ENCODE measurements at regions not wholly inside any gene's neighbourhood (a gene's known extent, or its start where the extent isn't known, plus 50 kb on each side); places are given as distances from the start of the nearest gene placed in this dataset.
A peak's percentile ranks its signal among the peaks of the same experiment; 100 is the strongest.

GRCh38 chr11:128213461-128213860, 373.9 kb downstream of the ETS1 start:
- H3K36me3 ChIP-seq (ENCODE audit: control insufficient read depth in 4 of 4, insufficient read depth in 4 of 4, low read length in 4 of 4) = no peaks in the 10 kb centered on the region
- no peaks in the 10 kb centered on the region for H3K9me3 ChIP-seq (ENCODE audit: control insufficient read depth in 4 of 4, insufficient read depth in 3 of 4, low read length in 3 of 4)
- TF ChIP-seq CTCF (IDR thresholded peaks at IDR 0.05; ENCODE audit: control extremely low read depth, extremely low read depth) = no peak
- H3K27ac ChIP-seq (ENCODE audit: low read depth in 1 of 2, low read length in 1 of 2) = no peak overlapping the region
- no peak overlapping the region for H3K4me3 ChIP-seq
- no peak for ATAC-seq (ENCODE audit: insufficient read depth, low FRiP score)
- H3K4me1 ChIP-seq (ENCODE audit: control insufficient read depth in 5 of 5, insufficient read depth in 5 of 5, low read length in 5 of 5) = peaks cover 0 to 6% (median 1%) of the 10 kb centered on the region in 5 donors
- 69 to 88% methylated on average over 1 of the region's 1 CpG for WGBS, 2 donors
- DNase-seq = no peak
- H3K27me3 ChIP-seq (ENCODE audit: control insufficient read depth in 3 of 3, insufficient read depth in 3 of 3, low read length in 2 of 3) = no peaks in the 10 kb centered on the region
- H3K9ac ChIP-seq (ENCODE audit: insufficient read depth in 1 of 2, low read length in 2 of 2) = no peak overlapping the region

GRCh38 chr11:128212324-128212723, 375.0 kb downstream of the ETS1 start:
- DNase-seq = no peak
- Histone ChIP-seq H3K9me3 (ENCODE audit: control insufficient read depth in 4 of 4, insufficient read depth in 3 of 4, low read length in 3 of 4) (no peaks in the 10 kb centered on the region), H3K27ac (ENCODE audit: low read depth in 1 of 2, low read length in 1 of 2) (no peak overlapping the region), H3K9ac (ENCODE audit: insufficient read depth in 1 of 2, low read length in 2 of 2) (no peak overlapping the region), H3K4me3 (no peak overlapping the region), H3K4me1 (ENCODE audit: control insufficient read depth in 5 of 5, insufficient read depth in 5 of 5, low read length in 5 of 5) (peaks cover 3 to 12% (median 6%) of the 10 kb centered on the region in 5 donors), H3K36me3 (ENCODE audit: control insufficient read depth in 4 of 4, insufficient read depth in 4 of 4, low read length in 4 of 4) (no peaks in the 10 kb centered on the region), H3K27me3 (ENCODE audit: control insufficient read depth in 3 of 3, insufficient read depth in 3 of 3, low read length in 2 of 3) (no peaks in the 10 kb centered on the region)
- WGBS, 2 donors = 78 to 93% methylated on average over 2 of the region's 2 CpGs
- TF ChIP-seq CTCF (IDR thresholded peaks at IDR 0.05; ENCODE audit: control extremely low read depth, extremely low read depth) = no peak
- ATAC-seq (ENCODE audit: insufficient read depth, low FRiP score) = no peak

- Histone ChIP-seq H3K27me3 (ENCODE audit: control insufficient read depth in 3 of 3, insufficient read depth in 3 of 3, low read length in 2 of 3) (no peaks in the 10 kb centered on the region), H3K27ac (ENCODE audit: low read depth in 1 of 2, low read length in 1 of 2) (no peak overlapping the region), H3K36me3 (ENCODE audit: control insufficient read depth in 4 of 4, insufficient read depth in 4 of 4, low read length in 4 of 4) (no peaks in the 10 kb centered on the region), H3K9ac (ENCODE audit: insufficient read depth in 1 of 2, low read length in 2 of 2) (no peak overlapping the region), H3K4me3 (no peak overlapping the region), H3K4me1 (ENCODE audit: control insufficient read depth in 5 of 5, insufficient read depth in 5 of 5, low read length in 5 of 5) (peaks cover 3 to 12% (median 6%) of the 10 kb centered on the region in 5 donors), H3K9me3 (ENCODE audit: control insufficient read depth in 4 of 4, insufficient read depth in 3 of 4, low read length in 3 of 4) (no peaks in the 10 kb centered on the region)
- DNase-seq = peak in 1 of 3 donors; percentile 25
- WGBS, 2 donors = 56 to 77% methylated on average over 3 of the region's 3 CpGs
- peak; percentile 61 for ATAC-seq (ENCODE audit: insufficient read depth, low FRiP score)
- TF ChIP-seq CTCF (IDR thresholded peaks at IDR 0.05; ENCODE audit: control extremely low read depth, extremely low read depth) = no peak
Observed at GRCh38 chr11:128210148-128210940, 377.0 kb downstream of the ETS1 start.

- Histone ChIP-seq H3K27ac (ENCODE audit: low read depth in 1 of 2, low read length in 1 of 2) (peak overlapping the region in 1 of 2 donors; percentile 49), H3K27me3 (ENCODE audit: control insufficient read depth in 3 of 3, insufficient read depth in 3 of 3, low read length in 2 of 3) (no peaks in the 10 kb centered on the region), H3K36me3 (ENCODE audit: control insufficient read depth in 4 of 4, insufficient read depth in 4 of 4, low read length in 4 of 4) (no peaks in the 10 kb centered on the region), H3K4me1 (ENCODE audit: control insufficient read depth in 5 of 5, insufficient read depth in 5 of 5, low read length in 5 of 5) (peaks cover 3 to 12% (median 6%) of the 10 kb centered on the region in 5 donors), H3K4me3 (no peak overlapping the region), H3K9ac (ENCODE audit: insufficient read depth in 1 of 2, low read length in 2 of 2) (no peak overlapping the region), H3K9me3 (ENCODE audit: control insufficient read depth in 4 of 4, insufficient read depth in 3 of 4, low read length in 3 of 4) (no peaks in the 10 kb centered on the region)
- DNase-seq (no peak), ATAC-seq (ENCODE audit: insufficient read depth, low FRiP score) (no peak)
- no peak for TF ChIP-seq CTCF (IDR thresholded peaks at IDR 0.05; ENCODE audit: control extremely low read depth, extremely low read depth)
Observed at GRCh38 chr11:128209138-128209435, 378.3 kb downstream of the ETS1 start.
